Esophagus squamous epithelium (tissue), 4 donors: ENCODE measurements at regions not wholly inside any gene's neighbourhood (a gene's known extent, or its start where the extent isn't known, plus 50 kb on each side); places are given as distances from the start of the nearest gene placed in this dataset.

Experiments used
- CTCF ChIP-seq, 6 experiments: fragments of 450-650 bp in 4 of 6; fragments of 200-600 bp in 2 of 6; sonication (generic) in 2 of 6; IDR thresholded peaks; one replicate each; pipeline ENCODE4 v1.5.1; 2016 to 2019; ENCODE audit warnings: antibody characterized with exemption in 6 of 6, mild to moderate bottlenecking in 4 of 6, moderate library complexity in 4 of 6
- POLR2A ChIP-seq, 4 donors: fragments of 450-650 bp; IDR thresholded peaks; one replicate each; pipeline ENCODE4 v1.6.1; 2017; ENCODE audit warnings: antibody characterized with exemption in 4 of 4, mild to moderate bottlenecking in 4 of 4, moderate library complexity in 3 of 4

GRCh38 chr3:124333931-124334640 lies 342.2 kb upstream of the ROPN1 start:
- no peak for TF ChIP-seq CTCF (IDR thresholded peaks at IDR 0.05)
- no peak for TF ChIP-seq POLR2A (IDR thresholded peaks at IDR 0.05)
